Karpas-422 (cell line): ENCODE measurements at regions not wholly inside any gene's neighbourhood (a gene's known extent, or its start where the extent isn't known, plus 50 kb on each side); places are given as distances from the start of the nearest gene placed in this dataset.

ENCODE experiments used
- DNase-seq: peaks from one replicate; pipeline ENCODE4 v3.0.0-alpha.2; 2015
- H2AFZ ChIP-seq: fragments of 200-600 bp; sonication (generic); 2 replicates; pipeline ENCODE4 v1.6.1; 2014; ENCODE audit warnings: antibody characterized with exemption, low read length, mixed read lengths
- H3K27ac ChIP-seq: fragments of 200-600 bp; sonication (generic); 2 replicates; pipeline ENCODE4 v1.5.1; 2014; ENCODE audit warnings: mild to moderate bottlenecking, low read length, moderate library complexity
- H3K27me3 ChIP-seq: fragments of 200-600 bp; sonication (generic); 2 replicates; pipeline ENCODE4 v1.6.1; 2014; ENCODE audit warnings: low read length, mixed read lengths
- H3K36me3 ChIP-seq: fragments of 200-600 bp; sonication (generic); 2 replicates; pipeline ENCODE4 v1.6.1; 2014; ENCODE audit warnings: low read length, mixed read lengths; ENCODE audit not compliant: insufficient read depth
- H3K4me1 ChIP-seq: fragments of 200-600 bp; sonication (generic); 2 replicates; pipeline ENCODE4 v1.6.1; 2014; ENCODE audit warnings: mild to moderate bottlenecking, low read length, mixed read lengths
- H3K4me2 ChIP-seq: fragments of 200-600 bp; sonication (generic); 2 replicates; pipeline ENCODE4 v1.6.1; 2014; ENCODE audit warnings: low read length, low read depth, mild to moderate bottlenecking; ENCODE audit not compliant: poor library complexity, severe bottlenecking
- H3K4me3 ChIP-seq: fragments of 200-600 bp; sonication (generic); 2 replicates; pipeline ENCODE4 v1.5.1; 2014; ENCODE audit warnings: mild to moderate bottlenecking, antibody characterized with exemption, low read length, mixed read lengths
- H3K79me2 ChIP-seq: fragments of 200-600 bp; sonication (generic); 2 replicates; pipeline ENCODE4 v1.6.1; 2014; ENCODE audit warnings: mild to moderate bottlenecking, low read length, mixed read lengths
- H3K9ac ChIP-seq: fragments of 200-600 bp; sonication (generic); 2 replicates; pipeline ENCODE4 v1.6.0; 2014; ENCODE audit warnings: low read length
- H3K9me2 ChIP-seq: fragments of 200-600 bp; sonication (generic), shearing (Covaris generic); replicated peaks from 2 replicates; pipeline ENCODE4 v1.6.0; 2014; ENCODE audit warnings: mild to moderate bottlenecking, low read length, moderate library complexity; ENCODE audit not compliant: insufficient read depth
- H3K9me3 ChIP-seq: fragments of 300-700, 200-600 bp; sonication (generic); 2 replicates; pipeline ENCODE4 v1.6.1; 2014; ENCODE audit warnings: low read length, mixed read lengths
- H4K20me1 ChIP-seq: fragments of 200-600 bp; sonication (generic); 2 replicates; pipeline ENCODE4 v1.6.1; 2014; ENCODE audit warnings: mild to moderate bottlenecking, antibody characterized with exemption, low read length, low read depth; ENCODE audit not compliant: insufficient read depth

DNA sequence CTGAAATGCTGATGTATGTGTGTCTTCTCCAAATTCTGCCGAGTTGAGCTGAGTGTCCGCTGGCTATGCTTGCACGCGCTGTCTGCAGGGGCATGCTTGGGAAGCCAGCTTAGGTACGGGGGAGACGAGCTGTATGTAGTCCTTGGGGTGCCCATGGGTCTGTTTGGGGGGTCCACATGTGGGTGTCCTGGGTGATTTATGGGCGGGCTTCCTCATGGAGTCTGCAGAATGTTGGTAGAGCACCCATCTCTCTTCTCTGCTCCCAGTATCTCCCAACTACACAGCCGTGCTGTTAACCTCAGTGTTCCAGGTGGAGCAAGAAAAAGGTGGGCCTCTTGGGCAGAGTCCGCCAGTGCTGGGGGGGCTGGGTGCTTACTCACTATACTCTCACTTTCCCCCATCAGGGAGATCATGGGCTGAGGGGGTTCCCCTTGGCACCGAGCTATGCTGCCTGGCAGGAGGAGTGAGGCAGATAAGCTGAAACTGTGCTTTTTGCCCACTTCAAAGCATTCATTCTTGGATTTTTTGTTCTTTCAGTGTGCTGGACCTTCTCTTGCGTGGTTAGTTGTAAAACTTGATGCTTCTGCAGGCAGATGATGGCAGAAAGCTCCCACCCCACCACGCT, 128.2 kb upstream of the ALKAL2 start:
- no peak for DNase-seq
- H3K27ac ChIP-seq = no peak overlapping the region
- H3K4me3 ChIP-seq = no peak overlapping the region
- no peak overlapping the region for H2AFZ ChIP-seq
- no peaks in the 10 kb centered on the region for H3K9me2 ChIP-seq
- H3K9ac ChIP-seq = no peak overlapping the region
- H3K27me3 ChIP-seq = no peaks in the 10 kb centered on the region
- H3K9me3 ChIP-seq = no peaks in the 10 kb centered on the region
- no peaks in the 10 kb centered on the region for H3K36me3 ChIP-seq
- no peaks in the 10 kb centered on the region for H3K4me1 ChIP-seq
- H3K79me2 ChIP-seq = no peaks in the 10 kb centered on the region
- no peaks in the 10 kb centered on the region for H4K20me1 ChIP-seq
- H3K4me2 ChIP-seq = no peak overlapping the region

DNA sequence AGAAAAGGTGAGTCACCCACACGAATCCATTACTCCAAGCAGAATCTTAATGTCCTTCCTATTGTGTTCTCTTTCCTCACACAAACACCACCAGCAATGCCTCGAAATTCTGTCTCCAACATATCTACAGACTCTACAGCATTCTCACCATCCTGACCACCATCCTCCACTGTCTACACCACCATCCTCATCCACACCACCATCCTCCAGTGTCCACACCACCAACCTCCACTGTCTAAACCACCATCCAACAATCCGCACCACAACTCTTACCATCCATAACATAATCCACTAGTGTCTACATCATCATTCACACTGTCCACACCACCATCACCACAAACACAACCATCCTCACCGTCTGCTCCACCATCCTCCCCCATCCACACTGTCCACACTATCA, 121.6 kb upstream of the ALKAL2 start:
- no peaks in the 10 kb centered on the region for H4K20me1 ChIP-seq
- H3K4me2 ChIP-seq = no peak overlapping the region
- no peaks in the 10 kb centered on the region for H3K36me3 ChIP-seq
- no peaks in the 10 kb centered on the region for H3K9me2 ChIP-seq
- no peaks in the 10 kb centered on the region for H3K9me3 ChIP-seq
- no peak for DNase-seq
- no peak overlapping the region for H3K9ac ChIP-seq
- H3K4me3 ChIP-seq = no peak overlapping the region
- H3K79me2 ChIP-seq = no peaks in the 10 kb centered on the region
- H3K27ac ChIP-seq = no peak overlapping the region
- H2AFZ ChIP-seq = no peak overlapping the region
- no peaks in the 10 kb centered on the region for H3K4me1 ChIP-seq
- H3K27me3 ChIP-seq = no peaks in the 10 kb centered on the region

DNA sequence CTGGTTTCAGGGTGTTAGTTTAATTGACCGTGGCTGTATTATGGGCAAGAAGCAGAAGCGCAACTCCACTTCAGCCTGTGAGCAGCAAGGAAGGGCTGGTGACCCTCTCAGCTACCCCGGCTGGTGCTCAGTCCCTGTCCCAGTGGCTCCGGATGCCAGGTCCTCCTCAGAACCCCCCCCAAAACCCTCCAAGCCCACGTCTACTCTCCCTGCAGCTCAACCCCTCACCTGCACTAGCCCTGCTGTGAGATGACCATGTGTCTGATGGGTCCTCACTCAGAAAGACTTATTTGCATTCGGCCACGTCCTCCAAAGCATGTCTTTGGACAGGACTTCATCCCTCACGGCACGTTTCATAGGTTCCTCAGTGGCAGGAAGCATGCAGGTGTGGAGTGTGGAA, 119.7 kb upstream of the ALKAL2 start:
- H3K9me3 ChIP-seq = no peaks in the 10 kb centered on the region
- no peak overlapping the region for H3K4me3 ChIP-seq
- no peak overlapping the region for H2AFZ ChIP-seq
- H3K9ac ChIP-seq = no peak overlapping the region
- DNase-seq = no peak
- H3K27ac ChIP-seq = no peak overlapping the region
- no peaks in the 10 kb centered on the region for H3K4me1 ChIP-seq
- H3K79me2 ChIP-seq = no peaks in the 10 kb centered on the region
- no peaks in the 10 kb centered on the region for H3K9me2 ChIP-seq
- H3K4me2 ChIP-seq = no peak overlapping the region
- no peaks in the 10 kb centered on the region for H4K20me1 ChIP-seq
- H3K36me3 ChIP-seq = no peaks in the 10 kb centered on the region
- no peaks in the 10 kb centered on the region for H3K27me3 ChIP-seq

DNA sequence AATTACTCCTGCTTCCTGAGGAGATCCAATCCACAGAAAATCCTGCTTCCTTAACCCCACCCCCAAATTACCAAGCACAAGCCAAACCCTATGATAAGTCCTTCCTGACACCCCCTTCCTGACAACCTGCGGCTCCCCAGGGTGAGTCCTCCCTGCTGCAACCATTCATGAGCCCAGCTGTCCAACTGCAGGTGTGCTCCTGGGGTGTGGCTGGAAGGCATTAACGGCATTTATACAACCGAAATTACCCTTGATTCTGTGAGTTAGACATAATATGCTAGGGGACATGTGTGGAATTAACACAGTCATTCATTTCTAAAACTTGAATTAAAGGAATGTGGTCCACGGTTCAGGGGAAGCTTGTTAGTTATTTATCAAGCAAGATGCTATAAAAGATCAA, 119.0 kb upstream of the ALKAL2 start:
- Histone ChIP-seq H3K79me2 (no peaks in the 10 kb centered on the region), H3K4me1 (no peaks in the 10 kb centered on the region), H3K4me3 (no peak overlapping the region), H2AFZ (no peak overlapping the region), H3K36me3 (no peaks in the 10 kb centered on the region), H3K4me2 (no peak overlapping the region), H3K27ac (no peak overlapping the region), H3K9me2 (no peaks in the 10 kb centered on the region), H4K20me1 (no peaks in the 10 kb centered on the region), H3K9ac (no peak overlapping the region), H3K27me3 (no peaks in the 10 kb centered on the region), H3K9me3 (no peaks in the 10 kb centered on the region)
- DNase-seq = no peak

DNA sequence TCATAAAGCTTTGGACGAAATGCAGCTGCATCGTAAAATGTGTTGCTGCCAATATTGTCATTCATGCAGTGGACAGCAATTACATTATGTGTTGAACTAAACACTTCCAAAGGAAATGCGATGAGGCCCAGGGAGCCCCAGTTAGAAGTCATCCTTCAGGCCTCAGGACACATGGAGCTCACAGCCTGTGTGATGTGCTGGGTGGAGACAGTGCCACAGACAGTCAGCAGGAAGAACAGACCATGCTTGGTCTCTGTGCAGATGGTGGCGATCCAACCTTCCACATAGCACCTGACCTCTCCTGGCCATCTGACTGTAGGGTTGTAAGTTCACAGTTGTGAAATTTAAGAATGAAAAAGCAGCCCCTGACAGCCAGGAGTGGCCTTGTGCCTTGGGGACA, 118.3 kb upstream of the ALKAL2 start:
- no peaks in the 10 kb centered on the region for H3K79me2 ChIP-seq
- no peak for DNase-seq
- H3K4me2 ChIP-seq = no peak overlapping the region
- H2AFZ ChIP-seq = no peak overlapping the region
- no peaks in the 10 kb centered on the region for H3K9me3 ChIP-seq
- H3K4me1 ChIP-seq = no peaks in the 10 kb centered on the region
- H3K27ac ChIP-seq = no peak overlapping the region
- H4K20me1 ChIP-seq = no peaks in the 10 kb centered on the region
- H3K9me2 ChIP-seq = no peaks in the 10 kb centered on the region
- H3K4me3 ChIP-seq = no peak overlapping the region
- no peaks in the 10 kb centered on the region for H3K36me3 ChIP-seq
- no peaks in the 10 kb centered on the region for H3K27me3 ChIP-seq
- H3K9ac ChIP-seq = no peak overlapping the region

DNA sequence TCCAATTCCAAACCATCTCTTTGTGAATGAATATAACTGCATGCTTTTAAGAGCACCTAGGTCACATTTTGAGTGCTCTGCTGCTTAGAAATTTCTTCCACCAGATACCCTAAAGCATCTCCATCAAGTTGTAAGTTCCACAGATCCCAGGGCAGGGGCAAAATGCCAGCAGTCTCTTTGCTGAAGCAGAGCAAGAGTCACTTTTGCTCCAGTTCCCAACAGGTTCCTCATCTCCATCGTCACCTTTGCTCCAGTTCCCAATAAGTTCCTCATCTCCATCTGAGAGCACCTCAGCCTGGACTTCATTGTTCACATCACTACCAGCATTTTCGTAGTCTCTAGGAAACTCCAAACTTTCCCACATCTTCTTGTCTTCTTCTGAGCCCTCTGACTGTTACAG, 116.7 kb upstream of the ALKAL2 start:
- H3K9me2 ChIP-seq = no peaks in the 10 kb centered on the region
- no peak overlapping the region for H3K4me2 ChIP-seq
- H3K4me1 ChIP-seq = no peaks in the 10 kb centered on the region
- H3K79me2 ChIP-seq = no peaks in the 10 kb centered on the region
- no peaks in the 10 kb centered on the region for H3K36me3 ChIP-seq
- H3K9me3 ChIP-seq = no peaks in the 10 kb centered on the region
- no peak overlapping the region for H2AFZ ChIP-seq
- no peak overlapping the region for H3K9ac ChIP-seq
- H3K4me3 ChIP-seq = no peak overlapping the region
- H4K20me1 ChIP-seq = no peaks in the 10 kb centered on the region
- DNase-seq = no peak
- no peak overlapping the region for H3K27ac ChIP-seq
- no peaks in the 10 kb centered on the region for H3K27me3 ChIP-seq

DNA sequence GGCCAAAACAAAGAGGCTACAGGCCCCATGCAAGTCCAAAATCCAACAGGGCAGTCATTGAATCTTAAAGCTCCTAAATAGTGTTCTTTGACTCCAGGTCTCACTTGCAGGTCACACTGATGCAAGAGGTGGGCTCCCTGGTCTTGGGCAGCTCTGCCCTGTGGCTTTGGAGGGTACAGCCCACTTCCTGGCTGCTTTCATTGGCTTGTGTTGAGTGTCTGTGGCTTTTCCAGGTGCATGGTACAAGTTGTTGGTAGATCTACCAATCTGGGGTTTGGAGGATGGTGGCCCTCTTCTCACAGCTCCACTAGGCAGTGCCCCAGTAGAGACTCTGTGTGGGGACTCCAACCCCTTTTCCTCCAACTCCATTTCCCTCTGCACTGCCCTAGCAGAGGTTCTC, 115.8 kb upstream of the ALKAL2 start:
- Histone ChIP-seq H3K9me3 (no peaks in the 10 kb centered on the region), H3K4me1 (no peaks in the 10 kb centered on the region), H3K36me3 (no peaks in the 10 kb centered on the region), H2AFZ (no peak overlapping the region), H3K4me2 (no peak overlapping the region), H3K27me3 (no peaks in the 10 kb centered on the region), H4K20me1 (no peaks in the 10 kb centered on the region), H3K27ac (no peak overlapping the region), H3K4me3 (no peak overlapping the region), H3K79me2 (no peaks in the 10 kb centered on the region), H3K9me2 (no peaks in the 10 kb centered on the region), H3K9ac (no peak overlapping the region)
- DNase-seq = no peak

DNA sequence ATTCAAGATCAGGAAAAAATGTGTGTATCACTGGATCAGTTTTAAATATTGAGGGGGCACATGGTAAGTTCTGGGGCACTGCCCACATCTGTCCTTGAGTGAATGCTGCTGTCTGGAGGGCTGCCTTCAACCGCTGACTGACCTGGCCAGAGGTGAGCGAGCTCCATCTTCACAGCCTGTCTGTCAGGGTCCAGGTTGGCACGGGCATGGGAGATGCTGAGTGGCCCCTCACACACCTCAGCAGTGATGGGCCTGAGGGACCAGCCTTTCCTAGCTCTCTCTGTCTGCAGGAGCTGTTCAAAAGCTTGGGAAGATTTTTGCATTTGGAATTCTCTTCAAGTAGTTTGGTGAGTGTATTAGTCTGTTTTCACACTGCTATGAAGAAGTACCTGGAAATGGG, 114.8 kb upstream of the ALKAL2 start:
- Histone ChIP-seq H3K4me3 (no peak overlapping the region), H3K79me2 (no peaks in the 10 kb centered on the region), H3K9me3 (no peaks in the 10 kb centered on the region), H3K27me3 (no peaks in the 10 kb centered on the region), H3K36me3 (no peaks in the 10 kb centered on the region), H3K4me1 (no peaks in the 10 kb centered on the region), H3K9ac (no peak overlapping the region), H3K27ac (no peak overlapping the region), H3K4me2 (no peak overlapping the region), H3K9me2 (no peaks in the 10 kb centered on the region), H2AFZ (no peak overlapping the region), H4K20me1 (no peaks in the 10 kb centered on the region)
- DNase-seq = no peak

DNA sequence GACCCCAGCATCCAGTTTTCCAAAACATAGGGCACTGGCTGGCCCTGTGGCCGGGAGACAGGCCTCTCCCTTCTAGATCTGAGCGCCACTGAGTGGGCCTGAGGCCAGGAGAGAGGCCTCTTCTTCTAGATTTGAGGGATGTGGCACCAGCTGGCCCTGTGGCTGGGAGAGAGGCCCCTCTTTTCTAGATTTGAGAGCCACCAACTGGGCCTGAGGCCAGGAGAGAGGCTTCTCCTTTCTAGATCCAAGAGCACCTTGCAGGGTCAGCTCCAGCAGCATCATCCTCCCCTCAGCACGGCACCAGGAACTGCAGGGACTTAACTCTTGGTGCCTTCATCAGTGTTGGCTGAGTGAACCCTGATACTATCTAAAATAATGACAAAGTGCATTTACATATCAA, 114.3 kb upstream of the ALKAL2 start:
- H3K36me3 ChIP-seq = no peaks in the 10 kb centered on the region
- H3K27ac ChIP-seq = no peak overlapping the region
- H3K4me3 ChIP-seq = no peak overlapping the region
- H3K9ac ChIP-seq = no peak overlapping the region
- H4K20me1 ChIP-seq = no peaks in the 10 kb centered on the region
- H3K9me2 ChIP-seq = no peaks in the 10 kb centered on the region
- DNase-seq = no peak
- no peak overlapping the region for H2AFZ ChIP-seq
- no peaks in the 10 kb centered on the region for H3K4me1 ChIP-seq
- H3K27me3 ChIP-seq = no peaks in the 10 kb centered on the region
- H3K4me2 ChIP-seq = no peak overlapping the region
- H3K9me3 ChIP-seq = no peaks in the 10 kb centered on the region
- no peaks in the 10 kb centered on the region for H3K79me2 ChIP-seq
